T follicular helper cell (primary cell): ENCODE measurements at regions not wholly inside any gene's neighbourhood (a gene's known extent, or its start where the extent isn't known, plus 50 kb on each side); places are given as distances from the start of the nearest gene placed in this dataset.

Experiments used
- DNase-seq: peaks from one replicate; pipeline ENCODE4 v3.0.0-alpha.2; 2020; ENCODE audit warnings: low read depth

GRCh38 chr10:131774681-131775085 is 126.1 kb upstream of the PPP2R2D start:
- no peak for DNase-seq

DNA sequence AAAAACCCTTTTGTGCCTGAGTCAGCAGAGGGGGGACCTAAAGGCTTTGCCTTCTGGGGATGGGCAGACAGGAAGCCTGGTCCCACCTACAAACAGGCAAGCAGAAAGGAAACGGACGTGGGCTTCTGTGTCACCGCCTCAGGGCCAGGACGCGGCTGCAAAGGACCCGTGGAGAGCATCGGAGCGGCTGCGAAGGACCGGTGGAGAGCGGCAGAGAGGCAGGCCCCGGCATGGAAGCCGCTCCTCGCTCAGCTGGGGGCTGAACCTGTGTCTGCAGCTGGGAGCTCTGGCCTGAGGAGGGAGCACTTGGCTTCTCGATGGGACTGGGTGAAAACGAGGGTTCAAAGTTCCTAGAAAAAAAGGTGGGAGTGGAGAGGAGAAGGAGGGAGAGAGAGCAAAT is 125.4 kb upstream of the PPP2R2D start:
- DNase-seq = no peak

DNA sequence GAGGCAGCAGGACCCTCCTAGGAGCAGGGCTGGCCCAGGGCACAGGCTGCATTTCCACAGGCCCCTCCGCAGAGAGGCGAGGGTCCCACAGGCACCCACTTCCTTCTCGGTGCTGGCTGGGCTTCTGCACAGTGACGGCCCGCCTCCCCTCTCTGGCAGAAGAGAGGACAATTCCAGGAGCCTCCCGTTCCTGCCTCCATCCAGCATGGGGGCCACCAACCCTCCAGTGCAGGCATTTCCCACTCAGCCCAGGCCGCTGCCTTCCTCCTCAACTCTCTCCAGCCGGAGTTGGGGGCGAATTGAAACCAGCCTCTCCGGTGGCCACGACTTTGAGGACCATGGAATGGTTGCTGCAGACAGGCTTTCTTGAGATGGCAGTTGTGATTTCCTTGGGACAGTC is 125.0 kb upstream of the PPP2R2D start:
- no peak for DNase-seq

DNA sequence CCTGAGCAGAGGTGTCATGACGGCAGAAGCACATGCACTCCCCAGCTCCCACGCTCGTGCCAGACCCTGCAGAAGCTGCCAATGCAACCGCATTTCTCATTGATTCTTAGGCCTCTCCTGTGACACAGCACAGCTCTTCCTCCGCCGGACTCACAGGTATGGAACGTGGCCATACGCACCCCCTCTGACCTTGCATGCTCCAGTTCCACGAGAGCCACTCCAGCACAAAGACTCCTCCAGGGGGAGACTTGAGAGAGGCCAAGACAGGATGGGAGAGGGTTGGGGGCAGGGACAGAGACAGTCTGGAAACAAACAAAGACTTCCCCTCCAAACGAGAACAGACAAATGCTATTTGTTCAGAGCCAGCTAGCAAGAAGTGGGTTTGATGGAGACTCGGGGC is 124.3 kb upstream of the PPP2R2D start:
- no peak for DNase-seq

DNA sequence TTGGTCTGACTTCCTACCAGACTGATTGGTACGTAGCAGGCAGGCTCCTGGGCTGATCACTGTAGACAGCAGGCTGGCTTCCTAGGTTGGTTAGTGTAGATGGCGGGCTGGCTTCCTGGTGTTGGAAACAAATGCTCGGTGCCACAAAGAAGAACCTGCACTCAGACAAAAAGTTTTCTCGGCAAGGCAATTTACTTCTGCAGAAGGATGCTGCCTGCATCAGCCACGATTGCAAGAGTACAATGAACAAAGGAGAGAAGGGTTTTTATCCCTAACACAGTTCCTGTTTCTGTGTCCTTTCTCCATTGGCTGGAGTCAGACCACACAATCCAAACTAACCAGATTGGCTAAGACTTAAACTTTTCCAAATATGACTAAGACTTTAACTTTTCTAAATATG is 123.6 kb upstream of the PPP2R2D start:
- no peak for DNase-seq

DNA sequence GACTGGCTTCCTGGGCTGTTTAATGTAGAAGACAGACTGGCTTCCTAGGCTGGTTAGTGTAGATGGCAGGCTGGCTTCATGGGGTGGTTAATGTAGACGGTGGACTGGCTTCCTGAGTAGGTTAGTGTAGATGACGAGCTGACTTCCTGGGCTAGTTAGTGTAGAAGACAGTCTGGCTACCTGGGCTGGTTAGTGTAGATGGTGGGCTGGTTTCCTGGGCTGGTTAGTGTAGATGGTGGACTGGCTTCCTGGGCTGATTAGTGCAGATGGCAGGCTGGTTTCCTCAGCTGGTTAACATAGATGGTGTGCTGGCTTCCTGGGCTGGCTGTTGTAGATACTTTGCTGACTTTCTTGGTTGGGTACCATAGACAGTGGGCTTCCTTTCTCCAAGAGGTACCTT is 122.9 kb upstream of the PPP2R2D start:
- DNase-seq = no peak

GRCh38 chr10:131778385-131778784 is 122.4 kb upstream of the PPP2R2D start:
- DNase-seq = no peak

GRCh38 chr10:131778842-131779241 is 122.0 kb upstream of the PPP2R2D start:
- DNase-seq = no peak

GRCh38 chr10:131779661-131780394 is 121.0 kb upstream of the PPP2R2D start:
- DNase-seq = no peak

DNA sequence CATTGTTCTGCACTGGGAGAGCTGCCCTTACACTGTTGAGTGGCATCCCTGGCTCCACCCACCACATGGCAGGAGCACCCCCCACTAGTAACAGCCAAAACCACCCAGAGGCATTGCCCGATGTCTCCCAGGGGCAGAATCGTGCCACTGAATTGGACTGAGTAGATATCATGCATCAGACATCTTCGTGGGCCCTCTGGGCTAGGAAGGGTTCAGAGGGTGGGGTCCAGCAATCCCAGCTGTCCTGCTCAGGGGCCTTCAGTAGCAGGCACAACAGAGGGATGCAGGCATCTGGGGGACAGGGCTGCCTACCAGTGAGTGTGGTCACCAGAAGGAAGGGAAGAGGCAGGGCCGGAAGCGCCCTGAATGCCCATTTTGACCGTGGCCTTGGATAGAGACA is 119.7 kb upstream of the PPP2R2D start:
- no peak for DNase-seq

GRCh38 chr10:131781791-131782190 is 119.0 kb upstream of the PPP2R2D start:
- DNase-seq = no peak

GRCh38 chr10:131784363-131785120 is 116.3 kb upstream of the PPP2R2D start:
- no peak for DNase-seq

DNA sequence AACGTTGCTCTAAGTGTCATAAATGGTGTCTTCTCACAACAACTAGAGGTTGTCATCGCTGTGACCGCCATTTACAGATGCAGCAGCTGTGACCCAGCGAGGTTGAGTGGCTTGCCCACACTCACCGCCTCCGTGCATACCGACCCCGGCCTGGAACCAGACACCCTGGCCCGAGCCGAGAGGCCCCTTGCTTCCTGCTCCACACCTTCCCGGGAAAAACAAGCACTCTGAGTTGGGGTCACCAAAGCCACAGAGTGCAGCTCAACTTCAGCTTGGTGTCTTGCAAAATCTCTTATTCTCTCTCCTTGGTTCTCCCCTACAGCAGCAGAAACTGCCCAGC is 115.7 kb upstream of the PPP2R2D start:
- DNase-seq = no peak

DNA sequence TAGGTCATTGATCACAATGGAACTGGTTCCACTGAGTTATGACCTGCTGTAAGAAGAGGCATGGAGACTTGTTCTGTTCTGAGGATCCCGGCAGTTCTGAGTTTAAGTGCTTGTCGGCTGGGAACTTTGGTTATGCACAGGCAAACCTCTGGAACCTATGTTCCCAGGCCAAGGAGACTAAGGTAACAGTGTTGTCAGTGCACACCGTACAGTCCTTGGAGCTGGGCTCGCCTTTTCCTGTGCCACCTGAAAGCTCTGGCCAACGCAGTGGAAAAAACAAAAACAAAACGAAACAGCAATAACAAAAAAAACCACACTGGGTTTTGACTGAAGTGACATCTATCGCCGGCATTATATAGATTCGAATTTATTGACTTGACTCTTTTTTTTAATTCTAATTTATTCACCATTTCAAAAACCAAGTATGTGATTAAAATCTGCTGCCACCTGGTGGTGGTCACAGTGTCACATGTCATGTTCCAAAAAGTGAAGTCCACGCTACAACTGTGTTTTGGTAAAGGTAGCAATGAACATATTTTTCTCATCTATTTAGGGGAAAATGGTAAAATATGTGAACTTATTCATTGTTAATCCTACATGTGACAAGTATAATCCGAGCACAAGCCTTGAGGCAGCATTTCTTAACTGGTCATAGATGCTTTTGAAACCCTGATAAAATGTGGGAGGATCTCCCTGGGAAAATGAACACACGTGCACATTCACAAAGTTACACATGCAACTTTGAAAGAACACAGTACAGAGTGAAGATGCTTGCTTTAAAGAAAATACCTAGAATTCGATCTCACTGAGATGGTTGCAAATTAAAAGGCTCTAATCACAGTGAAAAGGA is 113.8 kb upstream of the PPP2R2D start:
- no peak for DNase-seq

- no peak for DNase-seq
Observed at GRCh38 chr10:131787961-131788360, 112.8 kb upstream of the PPP2R2D start.

- DNase-seq = no peak
Observed at GRCh38 chr10:131788386-131788785, 112.4 kb upstream of the PPP2R2D start.

- no peak for DNase-seq
Observed at GRCh38 chr10:131789516-131789915, 111.3 kb upstream of the PPP2R2D start.

DNA sequence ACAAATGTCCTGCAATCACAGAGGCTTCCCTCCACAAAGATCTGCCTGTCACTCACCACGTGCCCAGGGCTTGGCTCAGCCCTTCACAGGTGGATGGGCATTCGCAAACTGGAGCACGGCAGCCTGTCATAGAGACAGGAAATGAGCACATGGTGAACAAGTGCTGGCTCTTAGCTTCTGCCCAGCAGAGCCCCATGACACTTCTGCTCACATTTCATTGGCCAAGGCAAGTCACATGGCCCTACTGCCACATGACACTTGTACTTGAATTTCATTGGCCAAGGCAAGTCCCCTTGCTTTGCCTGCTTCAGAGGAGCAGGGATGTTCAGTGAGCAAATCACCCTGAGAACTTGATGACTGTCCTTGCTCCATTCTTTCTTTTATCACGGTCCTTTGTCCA is 110.8 kb upstream of the PPP2R2D start:
- no peak for DNase-seq

- DNase-seq = no peak
Observed at GRCh38 chr10:131792011-131792651, 108.7 kb upstream of the PPP2R2D start.

DNA sequence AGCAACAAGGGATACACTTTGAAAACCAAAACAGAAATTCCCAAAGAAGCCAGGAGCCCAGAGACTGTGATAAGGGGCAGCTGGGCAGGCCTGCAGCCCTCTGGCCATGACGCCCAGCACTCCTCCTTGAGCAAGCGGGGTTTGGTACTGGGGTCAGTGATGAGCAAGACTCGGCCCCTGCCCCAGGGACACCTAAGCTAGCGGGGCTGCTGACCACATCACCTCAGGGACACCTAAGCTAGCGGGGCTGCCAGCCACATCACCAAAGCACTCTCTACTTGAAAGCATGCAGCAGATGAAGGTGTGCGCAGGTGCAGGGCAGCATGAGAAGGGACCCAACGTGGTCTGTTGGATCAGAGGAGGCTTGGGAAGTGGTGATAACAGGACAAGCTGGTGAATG is 108.0 kb upstream of the PPP2R2D start:
- no peak for DNase-seq

- DNase-seq = no peak
Observed at GRCh38 chr10:131795761-131796160, 105.0 kb upstream of the PPP2R2D start.

- no peak for DNase-seq
Observed at GRCh38 chr10:131797626-131798025, 103.2 kb upstream of the PPP2R2D start.
